Mammary epithelial cell (primary cell): ENCODE measurements at regions not wholly inside any gene's neighbourhood (a gene's known extent, or its start where the extent isn't known, plus 50 kb on each side); places are given as distances from the start of the nearest gene placed in this dataset.

Experiments used
- CTCF ChIP-seq, 2 donors: IDR thresholded peaks in 1 of 2; conservative IDR thresholded peaks in 1 of 2; 2 replicates each; pipeline ENCODE4 v1.5.1; 2011 to 2012; ENCODE audit warnings: inconsistent platforms in 2 of 2, low read length in 2 of 2, mild to moderate bottlenecking in 2 of 2, control low read depth in 1 of 2, low read depth in 1 of 2; ENCODE audit not compliant: insufficient read depth in 1 of 2; ENCODE audit errors: extremely low read depth in 1 of 2
- EZH2 ChIP-seq: IDR thresholded peaks from 2 replicates; pipeline ENCODE4 v1.6.1; 2012; ENCODE audit warnings: low read length, inconsistent platforms, borderline replicate concordance

GRCh38 chr21:17444828-17445227, 68.0 kb upstream of the CXADR start:
- TF ChIP-seq CTCF (conservative IDR thresholded peaks at IDR 0.05 in 1 of 2, IDR thresholded peaks at IDR 0.05 in 1 of 2; ENCODE audit: extremely low read depth in 1 of 2, insufficient read depth in 1 of 2, low read depth in 1 of 2, low read length in 2 of 2) (no peak), EZH2 (no peak)
